Memory B cell (primary cell): ENCODE measurements at regions not wholly inside any gene's neighbourhood (a gene's known extent, or its start where the extent isn't known, plus 50 kb on each side); places are given as distances from the start of the nearest gene placed in this dataset.
"Not testable (repeated sequence)": the region's sequence is repeated elsewhere in the genome, so short reads cannot be mapped to it uniquely, and the experiment has no call there.

Experiments used
- ATAC-seq: fragments of 150-1000 bp; cut with Tn5 transposase; 2 replicates; pipeline ENCODE4 v1.10.0; 2021; ENCODE audit warnings: low read depth, mild to moderate bottlenecking, moderate library complexity
- DNase-seq, 2 donors: peaks; one replicate each; pipeline ENCODE4 v3.0.0; 2022; ENCODE audit warnings: low spot score in 2 of 2
- H3K27ac Mint-ChIP-seq: one replicate; pipeline ENCODE4 v1.8.0; 2022; ENCODE audit warnings: mild to moderate bottlenecking, moderate library complexity, mixed read lengths
- H3K27me3 Mint-ChIP-seq: one replicate; pipeline ENCODE4 v1.8.0; 2022; ENCODE audit warnings: mixed read lengths
- H3K36me3 Mint-ChIP-seq: one replicate; pipeline ENCODE4 v1.8.0; 2022; ENCODE audit warnings: mild to moderate bottlenecking, mixed read lengths
- H3K4me1 Mint-ChIP-seq: one replicate; pipeline ENCODE4 v1.8.0; 2022; ENCODE audit warnings: mixed read lengths
- H3K4me3 Mint-ChIP-seq: one replicate; pipeline ENCODE4 v1.8.0; 2022; ENCODE audit warnings: mild to moderate bottlenecking, moderate library complexity, mixed read lengths
- H3K9me3 Mint-ChIP-seq: one replicate; pipeline ENCODE4 v1.8.0; 2022; ENCODE audit warnings: mixed read lengths

- not testable (repeated sequence) for ATAC-seq, DNase-seq, H3K27ac Mint-ChIP-seq, H3K27me3 Mint-ChIP-seq, H3K9me3 Mint-ChIP-seq, H3K4me3 Mint-ChIP-seq, H3K4me1 Mint-ChIP-seq, H3K36me3 Mint-ChIP-seq
Observed at GRCh38 chr4:189619441-189620250, 321.0 kb upstream of the FRG1 start.

DNA sequence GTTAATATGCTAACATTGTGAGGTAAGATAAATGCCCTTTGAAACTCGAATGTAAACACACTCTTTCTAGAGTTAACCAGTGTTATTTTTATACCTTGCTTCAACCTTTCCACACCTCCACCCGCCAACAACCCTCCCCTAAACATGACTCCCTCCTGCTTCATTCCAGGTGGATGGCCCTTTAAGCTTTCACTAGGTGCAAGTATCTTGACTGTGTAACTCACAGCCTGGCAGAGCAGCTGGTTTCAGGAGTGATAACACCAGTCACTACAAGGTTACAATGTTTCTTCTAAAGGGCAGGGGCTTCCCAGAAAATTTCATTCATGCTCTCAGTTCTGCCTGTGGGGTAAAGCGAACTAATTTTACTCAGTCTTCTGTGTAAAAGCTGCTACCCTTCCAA, 318.1 kb upstream of the FRG1 start:
- H3K27ac Mint-ChIP-seq, H3K4me3 Mint-ChIP-seq, ATAC-seq, DNase-seq, H3K4me1 Mint-ChIP-seq, H3K36me3 Mint-ChIP-seq, H3K9me3 Mint-ChIP-seq, H3K27me3 Mint-ChIP-seq: not testable (repeated sequence)

DNA sequence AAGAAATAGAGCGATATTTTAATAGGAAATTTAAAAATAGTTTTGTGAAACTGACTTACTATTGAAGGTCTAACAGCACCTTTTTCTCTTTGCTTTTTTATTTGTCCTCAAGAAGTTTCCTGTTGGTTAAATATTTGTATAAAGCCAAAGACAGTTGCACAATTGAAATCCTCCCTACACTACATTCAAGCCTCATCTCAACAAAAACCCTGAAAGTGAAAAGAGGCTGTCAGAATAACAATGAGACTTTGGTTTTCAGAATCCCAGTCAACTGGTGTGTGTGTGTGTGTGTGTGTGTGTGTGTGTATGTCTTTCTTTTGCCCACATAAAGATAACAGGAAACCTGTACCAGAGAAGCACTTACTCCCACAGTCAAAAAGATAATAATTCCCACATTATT, 313.6 kb upstream of the FRG1 start:
- H3K36me3 Mint-ChIP-seq, ATAC-seq, H3K27me3 Mint-ChIP-seq, H3K9me3 Mint-ChIP-seq, DNase-seq, H3K27ac Mint-ChIP-seq, H3K4me1 Mint-ChIP-seq, H3K4me3 Mint-ChIP-seq: not testable (repeated sequence)

GRCh38 chr4:189629733-189630132, 310.9 kb upstream of the FRG1 start:
- not testable (repeated sequence) for DNase-seq, H3K27ac Mint-ChIP-seq, H3K27me3 Mint-ChIP-seq, H3K4me3 Mint-ChIP-seq, H3K36me3 Mint-ChIP-seq, H3K9me3 Mint-ChIP-seq, H3K4me1 Mint-ChIP-seq, ATAC-seq

GRCh38 chr4:189630913-189631567, 309.6 kb upstream of the FRG1 start:
- H3K4me3 Mint-ChIP-seq, DNase-seq, H3K4me1 Mint-ChIP-seq, H3K9me3 Mint-ChIP-seq, H3K36me3 Mint-ChIP-seq, ATAC-seq, H3K27ac Mint-ChIP-seq, H3K27me3 Mint-ChIP-seq: not testable (repeated sequence)

DNA sequence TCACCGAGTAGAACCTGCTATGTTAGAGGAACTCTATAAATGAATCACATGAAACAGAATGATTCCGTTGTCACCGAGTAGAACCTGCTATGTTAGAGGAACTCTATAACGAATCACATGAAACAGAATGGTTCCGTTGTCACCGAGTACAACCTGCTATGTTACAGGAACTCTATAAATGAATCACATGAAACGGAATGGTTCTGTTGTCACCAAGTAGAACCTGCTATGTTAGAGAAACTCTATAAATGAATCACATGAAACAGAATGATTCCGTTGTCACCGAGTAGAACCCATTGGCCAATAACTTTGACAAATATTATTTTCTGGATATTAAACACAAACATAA, 309.1 kb upstream of the FRG1 start:
- H3K27me3 Mint-ChIP-seq, H3K27ac Mint-ChIP-seq, ATAC-seq, H3K4me3 Mint-ChIP-seq, H3K4me1 Mint-ChIP-seq, DNase-seq, H3K36me3 Mint-ChIP-seq, H3K9me3 Mint-ChIP-seq: not testable (repeated sequence)

- not testable (repeated sequence) for H3K27me3 Mint-ChIP-seq, H3K27ac Mint-ChIP-seq, DNase-seq, H3K4me1 Mint-ChIP-seq, H3K4me3 Mint-ChIP-seq, ATAC-seq, H3K9me3 Mint-ChIP-seq, H3K36me3 Mint-ChIP-seq
Observed at GRCh38 chr4:189650436-189650835, 290.2 kb upstream of the FRG1 start.

DNA sequence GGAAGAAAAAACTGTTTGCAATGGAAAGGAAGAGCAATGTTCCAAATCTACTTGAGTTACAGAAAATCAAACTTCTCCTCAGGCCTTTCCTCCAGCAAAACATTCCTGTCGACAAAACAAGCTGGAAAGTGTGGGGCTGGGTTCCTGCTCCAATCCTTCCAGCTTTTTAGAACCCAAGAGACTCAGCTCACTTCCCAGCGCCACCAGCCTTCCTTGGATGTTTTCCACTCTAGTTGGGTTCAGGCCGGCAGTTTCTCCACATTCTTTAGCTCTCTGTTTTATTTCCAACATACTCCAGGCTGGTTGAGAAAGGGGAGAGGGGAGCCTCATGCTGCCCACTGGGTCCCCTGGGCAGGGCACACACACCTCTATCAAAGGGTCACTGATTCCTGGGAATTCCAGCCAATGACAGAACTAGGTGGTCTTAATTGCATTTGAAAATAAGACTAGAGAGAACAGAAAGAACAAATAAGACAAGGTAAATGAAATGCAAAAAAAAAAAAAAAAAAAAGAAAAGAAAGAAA, 287.5 kb upstream of the FRG1 start:
- H3K4me3 Mint-ChIP-seq, H3K9me3 Mint-ChIP-seq, ATAC-seq, H3K27ac Mint-ChIP-seq, H3K36me3 Mint-ChIP-seq, H3K4me1 Mint-ChIP-seq, DNase-seq, H3K27me3 Mint-ChIP-seq: not testable (repeated sequence)

- ATAC-seq, H3K4me1 Mint-ChIP-seq, H3K27me3 Mint-ChIP-seq, H3K4me3 Mint-ChIP-seq, DNase-seq, H3K36me3 Mint-ChIP-seq, H3K9me3 Mint-ChIP-seq, H3K27ac Mint-ChIP-seq: not testable (repeated sequence)
Observed at GRCh38 chr4:189653983-189654382, 286.7 kb upstream of the FRG1 start.

- H3K4me3 Mint-ChIP-seq, ATAC-seq, H3K36me3 Mint-ChIP-seq, H3K9me3 Mint-ChIP-seq, DNase-seq, H3K27me3 Mint-ChIP-seq, H3K4me1 Mint-ChIP-seq, H3K27ac Mint-ChIP-seq: not testable (repeated sequence)
Observed at GRCh38 chr4:189654396-189654795, 286.3 kb upstream of the FRG1 start.

DNA sequence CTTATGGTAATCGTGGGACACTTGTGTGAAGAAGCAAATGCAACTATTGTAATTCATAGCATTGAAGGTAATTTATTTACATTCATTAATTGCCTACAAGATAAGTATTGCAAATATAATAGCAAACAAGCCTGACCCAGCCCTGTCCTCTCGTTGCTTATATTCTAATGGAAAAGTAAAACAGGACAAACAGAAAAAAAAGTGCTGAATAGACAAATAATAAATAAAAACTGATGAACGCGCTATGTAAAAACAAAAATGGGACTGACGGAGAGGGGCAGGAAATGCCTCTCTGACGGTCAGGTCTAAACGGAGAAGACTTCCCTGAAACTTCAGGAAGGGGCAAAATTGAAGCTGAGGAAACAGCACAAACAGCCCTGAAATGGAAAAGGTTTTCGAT, 284.9 kb upstream of the FRG1 start:
- DNase-seq, H3K4me1 Mint-ChIP-seq, H3K36me3 Mint-ChIP-seq, H3K27ac Mint-ChIP-seq, ATAC-seq, H3K27me3 Mint-ChIP-seq, H3K9me3 Mint-ChIP-seq, H3K4me3 Mint-ChIP-seq: not testable (repeated sequence)

- no peaks in the 10 kb centered on the region for H3K27me3 Mint-ChIP-seq
- no peak overlapping the region for H3K27ac Mint-ChIP-seq
- no peak for DNase-seq
- H3K36me3 Mint-ChIP-seq, result no peaks in the 10 kb centered on the region
- peaks cover 3% of the 10 kb centered on the region for H3K9me3 Mint-ChIP-seq
- ATAC-seq, result no peak
- H3K4me1 Mint-ChIP-seq, result peaks cover 2% of the 10 kb centered on the region
- H3K4me3 Mint-ChIP-seq, result no peak overlapping the region
Observed at GRCh38 chr4:189656641-189657040, 284.0 kb upstream of the FRG1 start.

- not testable (repeated sequence) for H3K27ac Mint-ChIP-seq, H3K9me3 Mint-ChIP-seq, DNase-seq, H3K27me3 Mint-ChIP-seq, H3K4me3 Mint-ChIP-seq, H3K4me1 Mint-ChIP-seq, H3K36me3 Mint-ChIP-seq, ATAC-seq
Observed at GRCh38 chr4:189658259-189658658, 282.4 kb upstream of the FRG1 start.

DNA sequence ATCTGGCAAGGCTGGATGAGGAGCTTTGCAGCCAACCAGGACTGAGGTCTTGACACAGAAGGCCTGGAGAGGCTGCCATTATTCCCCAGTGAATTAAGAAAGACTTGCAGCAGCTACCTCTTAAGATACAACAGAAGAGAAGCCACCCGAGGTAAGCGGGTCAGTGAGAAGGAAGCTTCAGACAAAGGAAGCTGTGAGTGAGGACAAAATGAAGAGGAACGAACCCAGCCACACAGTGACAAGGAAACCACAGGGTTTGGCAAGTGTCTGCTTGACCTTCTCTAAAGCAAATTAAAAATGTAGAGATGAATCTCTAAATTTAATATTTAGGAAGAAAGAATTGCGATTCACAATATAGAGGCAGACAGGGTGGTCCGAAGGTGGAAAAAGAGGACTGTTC, 281.8 kb upstream of the FRG1 start:
- H3K27ac Mint-ChIP-seq, H3K27me3 Mint-ChIP-seq, H3K36me3 Mint-ChIP-seq, H3K4me1 Mint-ChIP-seq, H3K4me3 Mint-ChIP-seq, H3K9me3 Mint-ChIP-seq, ATAC-seq, DNase-seq: not testable (repeated sequence)

GRCh38 chr4:189659287-189659686, 281.4 kb upstream of the FRG1 start:
- no peak overlapping the region for H3K27ac Mint-ChIP-seq
- H3K9me3 Mint-ChIP-seq, result peaks cover 3% of the 10 kb centered on the region
- H3K4me3 Mint-ChIP-seq, result no peak overlapping the region
- H3K4me1 Mint-ChIP-seq, result peaks cover 2% of the 10 kb centered on the region
- no peaks in the 10 kb centered on the region for H3K36me3 Mint-ChIP-seq
- DNase-seq (no peak), ATAC-seq (no peak)
- no peaks in the 10 kb centered on the region for H3K27me3 Mint-ChIP-seq
